H1 (cell line): ENCODE measurements at regions not wholly inside any gene's neighbourhood (a gene's known extent, or its start where the extent isn't known, plus 50 kb on each side); places are given as distances from the start of the nearest gene placed in this dataset.

Experiments
- BRCA1 ChIP-seq: IDR thresholded peaks from 2 replicates; pipeline ENCODE4 v1.6.1; 2012; ENCODE audit warnings: low read depth, low read length, improper control_type of control experiment
- KDM4A ChIP-seq: IDR thresholded peaks from one replicate; pipeline ENCODE4 v1.7.1; 2012; ENCODE audit warnings: low read depth, mild to moderate bottlenecking, moderate library complexity, low read length, inconsistent platforms; ENCODE audit not compliant: severe bottlenecking
- POU5F1 ChIP-seq: IDR thresholded peaks from 2 replicates; pipeline ENCODE4 v1.6.1; 2011; ENCODE audit warnings: low read depth, mild to moderate bottlenecking, low read length, moderate library complexity
- SUZ12 ChIP-seq: fragments of 200-600 bp; sonication (generic); IDR thresholded peaks from 2 replicates; pipeline ENCODE4 v1.6.1; 2012; ENCODE audit warnings: mild to moderate bottlenecking, inconsistent platforms, low read length, moderate library complexity, mixed read lengths
- TEAD4 ChIP-seq: IDR thresholded peaks from 2 replicates; pipeline ENCODE4 v1.6.1; 2012; ENCODE audit warnings: low read depth, low read length, inconsistent platforms, mixed read lengths

- TF ChIP-seq POU5F1 (no peak), SUZ12 (no peak), TEAD4 (no peak), BRCA1 (no peak), KDM4A (no peak)
Observed at GRCh38 chr4:23166919-23167318, 474.2 kb downstream of the GBA3 start (continued).
